ENCODE measurements at regions not wholly inside any gene's neighbourhood (a gene's known extent, or its start where the extent isn't known, plus 50 kb on each side); places are given as distances from the start of the nearest gene placed in this dataset.

DNA sequence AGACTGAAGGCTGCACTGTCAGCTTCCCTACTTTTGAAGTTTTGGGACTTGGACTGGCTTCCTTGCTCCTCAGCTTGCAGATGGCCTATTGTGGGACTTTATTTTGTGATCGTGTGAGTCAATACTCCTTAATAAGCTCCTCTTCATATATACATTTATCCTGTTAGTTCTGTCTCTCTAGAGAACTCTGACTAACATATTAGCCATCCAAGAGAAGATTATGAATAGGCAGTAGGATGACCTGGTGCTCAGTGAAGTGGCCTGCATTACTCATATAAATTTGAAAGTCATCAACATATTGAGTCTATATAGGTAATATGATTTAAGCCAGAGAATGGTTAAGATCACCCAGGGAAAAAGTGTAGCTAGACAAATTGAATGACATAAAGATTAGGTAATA is 136.3 kb upstream of the UFM1 start:
- TF ChIP-seq POLR2AphosphoS5 (IDR thresholded peaks at IDR 0.05) (no peak), POLR2A (IDR thresholded peaks at IDR 0.05) (no peak)
- TF ChIP-seq, protein P1, sequence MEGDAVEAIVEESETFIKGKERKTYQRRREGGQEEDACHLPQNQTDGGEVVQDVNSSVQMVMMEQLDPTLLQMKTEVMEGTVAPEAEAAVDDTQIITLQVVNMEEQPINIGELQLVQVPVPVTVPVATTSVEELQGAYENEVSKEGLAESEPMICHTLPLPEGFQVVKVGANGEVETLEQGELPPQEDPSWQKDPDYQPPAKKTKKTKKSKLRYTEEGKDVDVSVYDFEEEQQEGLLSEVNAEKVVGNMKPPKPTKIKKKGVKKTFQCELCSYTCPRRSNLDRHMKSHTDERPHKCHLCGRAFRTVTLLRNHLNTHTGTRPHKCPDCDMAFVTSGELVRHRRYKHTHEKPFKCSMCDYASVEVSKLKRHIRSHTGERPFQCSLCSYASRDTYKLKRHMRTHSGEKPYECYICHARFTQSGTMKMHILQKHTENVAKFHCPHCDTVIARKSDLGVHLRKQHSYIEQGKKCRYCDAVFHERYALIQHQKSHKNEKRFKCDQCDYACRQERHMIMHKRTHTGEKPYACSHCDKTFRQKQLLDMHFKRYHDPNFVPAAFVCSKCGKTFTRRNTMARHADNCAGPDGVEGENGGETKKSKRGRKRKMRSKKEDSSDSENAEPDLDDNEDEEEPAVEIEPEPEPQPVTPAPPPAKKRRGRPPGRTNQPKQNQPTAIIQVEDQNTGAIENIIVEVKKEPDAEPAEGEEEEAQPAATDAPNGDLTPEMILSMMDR (IDR thresholded peaks at IDR 0.05), result no peak
- Histone ChIP-seq H3K36me3 (no peaks in the 10 kb centered on the region), H3K4me1 (no peaks in the 10 kb centered on the region)

DNA sequence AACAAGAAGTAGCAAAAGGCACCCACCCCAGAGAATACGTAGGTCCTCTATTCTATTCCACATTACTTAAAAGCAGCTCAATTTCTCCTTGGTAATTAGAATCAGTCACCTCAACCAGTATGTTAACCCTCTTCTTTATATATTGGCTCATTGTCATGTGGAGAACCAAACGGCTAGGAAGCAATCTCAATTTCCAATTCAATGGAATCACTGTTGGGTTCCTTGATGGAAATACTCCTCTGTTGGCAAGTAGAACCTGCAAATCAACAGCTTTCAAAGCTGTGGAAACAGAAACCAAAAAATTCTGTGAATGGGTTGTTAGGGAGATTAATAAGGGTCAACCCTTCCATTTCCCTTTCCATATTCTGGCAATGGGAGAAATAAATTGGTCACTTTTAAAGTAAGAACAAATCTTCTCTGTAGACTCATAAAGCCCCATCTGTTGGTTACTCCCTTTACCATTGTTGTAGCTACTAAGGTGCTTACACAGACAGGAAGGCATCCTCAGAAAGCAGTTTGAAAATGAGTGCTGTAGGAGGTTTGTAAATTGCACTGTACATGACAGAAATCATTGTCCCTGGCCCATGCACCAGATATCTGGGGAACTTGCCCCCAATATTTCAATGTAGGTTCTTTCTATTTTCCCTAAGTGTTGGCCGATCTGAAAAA is 138.6 kb upstream of the UFM1 start:
- H3K27ac ChIP-seq, result no peak overlapping the region
- no peaks in the 10 kb centered on the region for H3K27me3 ChIP-seq
- no peak for TF ChIP-seq POLR2AphosphoS5 (IDR thresholded peaks at IDR 0.05)
- TF ChIP-seq POLR2A (IDR thresholded peaks at IDR 0.05), result no peak
- TF ChIP-seq, protein P1 (IDR thresholded peaks at IDR 0.05), result no peak
- no peak overlapping the region for H3K4me3 ChIP-seq
- no peaks in the 10 kb centered on the region for H3K4me1 ChIP-seq
- DNase-seq (ENCODE audit: low spot score in 2 of 2), result no peak
- no peaks in the 10 kb centered on the region for H3K36me3 ChIP-seq
- intact Hi-C loops (cut with DNase I; ENCODE audit: low total_unique reads), result no loop called here
- peaks cover 0 to 16% of the 10 kb centered on the region in 2 donors for H3K9me3 ChIP-seq

More for the DNA sequence above, 136.3 kb upstream of the UFM1 start:
- no peak for DNase-seq (ENCODE audit: low spot score in 2 of 2)
- Histone ChIP-seq H3K27ac (no peak overlapping the region), H3K27me3 (no peaks in the 10 kb centered on the region), H3K4me3 (no peak overlapping the region), H3K9me3 (peaks cover 0 to 16% of the 10 kb centered on the region in 2 donors)
- intact Hi-C loops (cut with DNase I; ENCODE audit: low total_unique reads), result no loop called here

DNA sequence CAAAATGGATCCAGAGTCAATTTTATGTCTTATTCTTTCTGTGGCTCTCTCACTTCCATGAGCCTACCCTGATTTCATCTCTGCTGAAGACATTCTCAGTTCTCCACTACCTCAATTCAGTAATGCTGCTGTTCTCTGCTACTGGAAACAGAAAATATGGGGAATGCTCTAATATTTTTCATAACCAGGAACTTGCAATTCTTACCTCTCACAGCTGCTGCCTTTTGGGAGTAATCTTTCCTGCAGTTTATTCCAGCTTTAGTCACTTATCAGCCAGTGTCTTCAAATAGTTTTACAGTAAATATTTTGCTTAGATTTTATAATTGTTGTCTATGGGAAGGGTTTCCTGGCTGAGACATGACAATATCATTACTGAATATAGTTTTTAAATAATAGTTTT is 145.1 kb upstream of the UFM1 start:
- intact Hi-C loops (cut with DNase I; ENCODE audit: low total_unique reads), result no loop called here
- DNase-seq (ENCODE audit: low spot score in 2 of 2), result no peak
- Histone ChIP-seq H3K27ac (no peak overlapping the region), H3K27me3 (no peaks in the 10 kb centered on the region), H3K4me1 (no peaks in the 10 kb centered on the region), H3K9me3 (no peaks in the 10 kb centered on the region), H3K4me3 (no peak overlapping the region), H3K36me3 (no peaks in the 10 kb centered on the region)
- TF ChIP-seq, protein P1 (IDR thresholded peaks at IDR 0.05), result no peak
- TF ChIP-seq POLR2AphosphoS5 (IDR thresholded peaks at IDR 0.05) (no peak), POLR2A (IDR thresholded peaks at IDR 0.05) (no peak)

DNA sequence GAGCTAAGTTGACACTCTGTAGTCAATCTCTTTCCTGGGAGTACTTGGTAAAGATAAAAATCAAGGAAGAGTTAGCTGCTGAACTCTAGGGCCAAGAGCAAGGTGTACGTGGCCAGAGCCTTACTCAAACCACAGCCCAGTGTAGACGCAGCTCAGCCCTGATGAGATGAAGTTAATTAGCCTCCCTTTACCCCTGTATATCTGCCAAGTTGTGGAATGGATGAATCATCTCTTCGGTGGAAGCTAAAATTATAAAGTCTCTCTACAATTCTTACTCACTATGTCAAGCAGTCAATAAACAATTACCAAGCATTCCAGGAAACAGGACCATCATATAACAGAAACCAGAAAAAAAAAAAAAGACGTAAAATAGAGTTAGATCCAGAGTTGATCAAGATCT is 146.9 kb upstream of the UFM1 start:
- TF ChIP-seq POLR2A (IDR thresholded peaks at IDR 0.05), result no peak
- TF ChIP-seq POLR2AphosphoS5 (IDR thresholded peaks at IDR 0.05), result no peak
- TF ChIP-seq, protein P1 (IDR thresholded peaks at IDR 0.05), result no peak
- H3K27me3 ChIP-seq, result no peaks in the 10 kb centered on the region
- no peak for DNase-seq (ENCODE audit: low spot score in 2 of 2)
- no peak overlapping the region for H3K4me3 ChIP-seq
- no peaks in the 10 kb centered on the region for H3K9me3 ChIP-seq
- no peak overlapping the region for H3K27ac ChIP-seq
- H3K36me3 ChIP-seq, result no peaks in the 10 kb centered on the region
- H3K4me1 ChIP-seq, result no peaks in the 10 kb centered on the region
- intact Hi-C loops (cut with DNase I; ENCODE audit: low total_unique reads), result no loop called here

DNA sequence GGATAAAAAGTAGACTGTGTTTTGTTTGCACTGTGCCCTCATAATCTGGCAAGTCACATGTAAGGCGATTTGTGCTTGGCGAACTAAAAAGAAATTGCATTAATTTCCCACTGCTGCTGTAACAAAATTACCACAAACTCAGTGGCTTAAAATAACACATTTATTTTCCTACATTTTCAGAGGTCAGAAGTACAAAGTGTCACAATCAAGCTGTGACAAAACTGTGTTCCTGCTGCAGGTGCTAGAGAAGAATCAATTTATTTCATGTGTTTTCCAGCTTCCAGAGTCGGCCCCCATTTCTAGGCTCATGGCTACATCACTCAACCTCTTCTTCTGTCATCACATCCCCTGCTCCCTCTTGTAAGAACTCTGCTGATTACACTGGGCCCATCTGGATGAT is 158.6 kb upstream of the UFM1 start:
- TF ChIP-seq, protein P1 (IDR thresholded peaks at IDR 0.05), result no peak
- TF ChIP-seq POLR2A (IDR thresholded peaks at IDR 0.05), result no peak
- TF ChIP-seq POLR2AphosphoS5 (IDR thresholded peaks at IDR 0.05), result no peak
- no peak overlapping the region for H3K4me3 ChIP-seq
- H3K27me3 ChIP-seq, result no peaks in the 10 kb centered on the region
- no peaks in the 10 kb centered on the region for H3K4me1 ChIP-seq
- no peak overlapping the region for H3K27ac ChIP-seq
- no peak for DNase-seq (ENCODE audit: low spot score in 2 of 2)
- intact Hi-C loops (cut with DNase I; ENCODE audit: low total_unique reads), result no loop called here
- H3K36me3 ChIP-seq, result no peaks in the 10 kb centered on the region
- H3K9me3 ChIP-seq, result no peaks in the 10 kb centered on the region
